GM12878 (cell line): ENCODE measurements at regions not wholly inside any gene's neighbourhood (a gene's known extent, or its start where the extent isn't known, plus 50 kb on each side); places are given as distances from the start of the nearest gene placed in this dataset.
A peak's percentile ranks its signal among the peaks of the same experiment; 100 is the strongest.

Experiments
- ASH2L ChIP-seq: fragments of 300-600, 200-600 bp; sonication (generic); IDR thresholded peaks from 2 replicates; pipeline ENCODE4 v1.6.1; 2017; ENCODE audit warnings: low read depth, mild to moderate bottlenecking, borderline replicate concordance
- BCL11A ChIP-seq: IDR thresholded peaks from 2 replicates; pipeline ENCODE4 v1.6.1; 2011; ENCODE audit warnings: low read depth, low read length
- BRCA1 ChIP-seq: IDR thresholded peaks from 2 replicates; pipeline ENCODE4 v1.6.1; 2011; ENCODE audit warnings: low read depth, low read length, improper control_type of control experiment
- CBX3 ChIP-seq: fragments of 200-600 bp; sonication (generic); IDR thresholded peaks from 2 replicates; pipeline ENCODE4 v1.6.1; 2016; ENCODE audit warnings: low read depth, borderline replicate concordance
- CHD4 ChIP-seq: fragments of 200-600 bp; sonication (generic); IDR thresholded peaks from 2 replicates; pipeline ENCODE4 v1.6.1; 2016; ENCODE audit warnings: mild to moderate bottlenecking
- ESRRA ChIP-seq: IDR thresholded peaks from 2 replicates; pipeline ENCODE4 v1.6.1; 2012; ENCODE audit warnings: mild to moderate bottlenecking, low read length, improper control_type of control experiment
- ETV6 ChIP-seq, 2 experiments: fragments of 450-650 bp in 1 of 2; IDR thresholded peaks in 1 of 2; conservative IDR thresholded peaks in 1 of 2; 2 replicates each; pipeline ENCODE4 v1.6.1; 2014; ENCODE audit warnings: antibody characterized with exemption in 1 of 2, borderline replicate concordance in 1 of 2, low read depth in 1 of 2, mild to moderate bottlenecking in 1 of 2, moderate library complexity in 1 of 2
- GABPA ChIP-seq: IDR thresholded peaks from 2 replicates; pipeline ENCODE4 v1.6.1; 2014; ENCODE audit warnings: antibody characterized with exemption, low read depth, mild to moderate bottlenecking, inconsistent platforms
- GATAD2B ChIP-seq: fragments of 450-650 bp; conservative IDR thresholded peaks from 2 replicates; pipeline ENCODE4 v1.6.1; 2017; ENCODE audit warnings: low read depth, mild to moderate bottlenecking, moderate library complexity
- PML ChIP-seq: IDR thresholded peaks from 2 replicates; pipeline ENCODE4 v1.6.1; 2012; ENCODE audit warnings: low read length, inconsistent platforms
- RB1 ChIP-seq: fragments of 450-650 bp; formaldehyde crosslinking; IDR thresholded peaks from 2 replicates; pipeline ENCODE4 v1.6.1; 2017; ENCODE audit warnings: mild to moderate bottlenecking, borderline replicate concordance
- SREBF1 ChIP-seq: IDR thresholded peaks from 2 replicates; pipeline ENCODE4 v1.6.1; 2012; ENCODE audit warnings: mild to moderate bottlenecking, low read length
- TBL1XR1 ChIP-seq: IDR thresholded peaks from 2 replicates; pipeline ENCODE4 v1.6.1; 2012; ENCODE audit warnings: low read depth, low read length, improper control_type of control experiment
- ZNF217 ChIP-seq: fragments of 450-650 bp; IDR thresholded peaks from 2 replicates; pipeline ENCODE4 v1.6.1; 2017; ENCODE audit warnings: antibody characterized with exemption, mild to moderate bottlenecking
- ZZZ3 ChIP-seq: IDR thresholded peaks from 2 replicates; pipeline ENCODE4 v1.6.1; 2011; ENCODE audit warnings: low read depth; ENCODE audit not compliant: control insufficient read depth, insufficient read length
- TF ChIP-seq, protein P1 (sequence below): IDR thresholded peaks from 2 replicates; pipeline ENCODE4 v1.6.1; 2011; ENCODE audit warnings: mild to moderate bottlenecking, low read depth, low read length, moderate library complexity; ENCODE audit not compliant: insufficient replicate concordance
- TF ChIP-seq, protein P2 (sequence below): fragments of 450-650 bp; IDR thresholded peaks from 2 replicates; pipeline ENCODE4 v1.6.1; 2017; ENCODE audit warnings: mild to moderate bottlenecking
- TF ChIP-seq, protein P3 (sequence below): IDR thresholded peaks from 2 replicates; pipeline ENCODE4 v1.6.1; 2012; ENCODE audit warnings: mild to moderate bottlenecking, low read depth, low read length
- TF ChIP-seq, protein P4 (sequence below): fragments of 450-650 bp; IDR thresholded peaks from 2 replicates; pipeline ENCODE4 v1.6.1; 2017; ENCODE audit warnings: antibody characterized with exemption, mild to moderate bottlenecking, moderate library complexity
- TF ChIP-seq, protein P5 (sequence below): IDR thresholded peaks from 2 replicates; pipeline ENCODE4 v1.6.1; 2012; ENCODE audit warnings: low read depth, low read length, improper control_type of control experiment

DNA sequence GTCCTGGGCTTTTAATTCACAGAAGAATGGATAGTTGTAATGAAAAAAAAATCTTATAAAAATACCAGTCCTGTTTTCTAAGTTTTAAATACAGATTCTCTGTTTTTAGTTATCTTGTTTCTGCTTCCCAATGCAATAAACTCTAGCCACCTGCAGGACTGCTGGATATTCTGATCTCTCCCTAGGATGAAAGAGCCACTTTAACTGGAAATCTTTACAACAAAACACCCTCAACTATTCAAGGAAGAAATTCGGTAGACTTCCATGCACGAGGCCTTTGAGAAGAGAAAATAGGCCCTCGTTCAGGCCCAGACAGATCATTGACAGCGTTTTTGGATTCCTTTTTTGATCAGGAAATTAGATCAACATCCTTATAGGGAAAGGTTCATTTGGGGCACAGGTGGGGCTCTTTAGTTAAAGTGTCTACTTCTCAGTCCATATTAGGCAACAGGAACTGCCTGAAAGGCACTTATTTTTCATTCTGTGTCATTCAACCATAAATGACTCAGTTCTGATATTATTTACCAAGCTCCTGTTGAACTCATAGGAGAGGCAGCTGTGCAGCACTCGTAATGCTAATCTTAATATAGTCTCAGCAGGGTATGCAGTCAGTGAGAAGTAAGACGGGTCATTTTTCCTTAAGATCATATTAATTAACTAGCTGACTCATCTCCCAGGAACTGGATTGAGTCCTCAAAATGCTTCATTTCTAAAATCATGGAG lies 71.1 kb upstream of the ERRFI1 start (continued):
- TF ChIP-seq, protein P1, sequence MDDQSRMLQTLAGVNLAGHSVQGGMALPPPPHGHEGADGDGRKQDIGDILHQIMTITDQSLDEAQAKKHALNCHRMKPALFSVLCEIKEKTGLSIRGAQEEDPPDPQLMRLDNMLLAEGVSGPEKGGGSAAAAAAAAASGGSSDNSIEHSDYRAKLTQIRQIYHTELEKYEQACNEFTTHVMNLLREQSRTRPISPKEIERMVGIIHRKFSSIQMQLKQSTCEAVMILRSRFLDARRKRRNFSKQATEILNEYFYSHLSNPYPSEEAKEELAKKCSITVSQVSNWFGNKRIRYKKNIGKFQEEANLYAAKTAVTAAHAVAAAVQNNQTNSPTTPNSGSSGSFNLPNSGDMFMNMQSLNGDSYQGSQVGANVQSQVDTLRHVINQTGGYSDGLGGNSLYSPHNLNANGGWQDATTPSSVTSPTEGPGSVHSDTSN = peak; percentile 35
- no peak for TF ChIP-seq CBX3
- TF ChIP-seq ZNF217 = 0 out of 2 replicates have a peak, but pooled peaks have one; percentile 36
- TF ChIP-seq, protein P2, sequence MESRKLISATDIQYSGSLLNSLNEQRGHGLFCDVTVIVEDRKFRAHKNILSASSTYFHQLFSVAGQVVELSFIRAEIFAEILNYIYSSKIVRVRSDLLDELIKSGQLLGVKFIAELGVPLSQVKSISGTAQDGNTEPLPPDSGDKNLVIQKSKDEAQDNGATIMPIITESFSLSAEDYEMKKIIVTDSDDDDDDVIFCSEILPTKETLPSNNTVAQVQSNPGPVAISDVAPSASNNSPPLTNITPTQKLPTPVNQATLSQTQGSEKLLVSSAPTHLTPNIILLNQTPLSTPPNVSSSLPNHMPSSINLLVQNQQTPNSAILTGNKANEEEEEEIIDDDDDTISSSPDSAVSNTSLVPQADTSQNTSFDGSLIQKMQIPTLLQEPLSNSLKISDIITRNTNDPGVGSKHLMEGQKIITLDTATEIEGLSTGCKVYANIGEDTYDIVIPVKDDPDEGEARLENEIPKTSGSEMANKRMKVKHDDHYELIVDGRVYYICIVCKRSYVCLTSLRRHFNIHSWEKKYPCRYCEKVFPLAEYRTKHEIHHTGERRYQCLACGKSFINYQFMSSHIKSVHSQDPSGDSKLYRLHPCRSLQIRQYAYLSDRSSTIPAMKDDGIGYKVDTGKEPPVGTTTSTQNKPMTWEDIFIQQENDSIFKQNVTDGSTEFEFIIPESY = no peak
- TF ChIP-seq CHD4 = no peak
- TF ChIP-seq, protein P3, sequence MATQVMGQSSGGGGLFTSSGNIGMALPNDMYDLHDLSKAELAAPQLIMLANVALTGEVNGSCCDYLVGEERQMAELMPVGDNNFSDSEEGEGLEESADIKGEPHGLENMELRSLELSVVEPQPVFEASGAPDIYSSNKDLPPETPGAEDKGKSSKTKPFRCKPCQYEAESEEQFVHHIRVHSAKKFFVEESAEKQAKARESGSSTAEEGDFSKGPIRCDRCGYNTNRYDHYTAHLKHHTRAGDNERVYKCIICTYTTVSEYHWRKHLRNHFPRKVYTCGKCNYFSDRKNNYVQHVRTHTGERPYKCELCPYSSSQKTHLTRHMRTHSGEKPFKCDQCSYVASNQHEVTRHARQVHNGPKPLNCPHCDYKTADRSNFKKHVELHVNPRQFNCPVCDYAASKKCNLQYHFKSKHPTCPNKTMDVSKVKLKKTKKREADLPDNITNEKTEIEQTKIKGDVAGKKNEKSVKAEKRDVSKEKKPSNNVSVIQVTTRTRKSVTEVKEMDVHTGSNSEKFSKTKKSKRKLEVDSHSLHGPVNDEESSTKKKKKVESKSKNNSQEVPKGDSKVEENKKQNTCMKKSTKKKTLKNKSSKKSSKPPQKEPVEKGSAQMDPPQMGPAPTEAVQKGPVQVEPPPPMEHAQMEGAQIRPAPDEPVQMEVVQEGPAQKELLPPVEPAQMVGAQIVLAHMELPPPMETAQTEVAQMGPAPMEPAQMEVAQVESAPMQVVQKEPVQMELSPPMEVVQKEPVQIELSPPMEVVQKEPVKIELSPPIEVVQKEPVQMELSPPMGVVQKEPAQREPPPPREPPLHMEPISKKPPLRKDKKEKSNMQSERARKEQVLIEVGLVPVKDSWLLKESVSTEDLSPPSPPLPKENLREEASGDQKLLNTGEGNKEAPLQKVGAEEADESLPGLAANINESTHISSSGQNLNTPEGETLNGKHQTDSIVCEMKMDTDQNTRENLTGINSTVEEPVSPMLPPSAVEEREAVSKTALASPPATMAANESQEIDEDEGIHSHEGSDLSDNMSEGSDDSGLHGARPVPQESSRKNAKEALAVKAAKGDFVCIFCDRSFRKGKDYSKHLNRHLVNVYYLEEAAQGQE = no peak
- no peak for TF ChIP-seq SREBF1
- no peak for TF ChIP-seq GATAD2B
- TF ChIP-seq ASH2L = no peak
- TF ChIP-seq, protein P4, sequence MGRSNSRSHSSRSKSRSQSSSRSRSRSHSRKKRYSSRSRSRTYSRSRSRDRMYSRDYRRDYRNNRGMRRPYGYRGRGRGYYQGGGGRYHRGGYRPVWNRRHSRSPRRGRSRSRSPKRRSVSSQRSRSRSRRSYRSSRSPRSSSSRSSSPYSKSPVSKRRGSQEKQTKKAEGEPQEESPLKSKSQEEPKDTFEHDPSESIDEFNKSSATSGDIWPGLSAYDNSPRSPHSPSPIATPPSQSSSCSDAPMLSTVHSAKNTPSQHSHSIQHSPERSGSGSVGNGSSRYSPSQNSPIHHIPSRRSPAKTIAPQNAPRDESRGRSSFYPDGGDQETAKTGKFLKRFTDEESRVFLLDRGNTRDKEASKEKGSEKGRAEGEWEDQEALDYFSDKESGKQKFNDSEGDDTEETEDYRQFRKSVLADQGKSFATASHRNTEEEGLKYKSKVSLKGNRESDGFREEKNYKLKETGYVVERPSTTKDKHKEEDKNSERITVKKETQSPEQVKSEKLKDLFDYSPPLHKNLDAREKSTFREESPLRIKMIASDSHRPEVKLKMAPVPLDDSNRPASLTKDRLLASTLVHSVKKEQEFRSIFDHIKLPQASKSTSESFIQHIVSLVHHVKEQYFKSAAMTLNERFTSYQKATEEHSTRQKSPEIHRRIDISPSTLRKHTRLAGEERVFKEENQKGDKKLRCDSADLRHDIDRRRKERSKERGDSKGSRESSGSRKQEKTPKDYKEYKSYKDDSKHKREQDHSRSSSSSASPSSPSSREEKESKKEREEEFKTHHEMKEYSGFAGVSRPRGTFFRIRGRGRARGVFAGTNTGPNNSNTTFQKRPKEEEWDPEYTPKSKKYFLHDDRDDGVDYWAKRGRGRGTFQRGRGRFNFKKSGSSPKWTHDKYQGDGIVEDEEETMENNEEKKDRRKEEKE = no peak
- peak; percentile 57 for TF ChIP-seq PML
- TF ChIP-seq BCL11A = peak; percentile 68; the same call in 1 of the 2 replicates
- no peak for TF ChIP-seq ZZZ3
- TF ChIP-seq ESRRA = no peak
- TF ChIP-seq ETV6 (conservative IDR thresholded peaks at IDR 0.05 in 1 of 2, IDR thresholded peaks at IDR 0.05 in 1 of 2; ENCODE audit: borderline replicate concordance in 1 of 2, low read depth in 1 of 2) = peak in 1 of 2 experiments; percentile 78; a peak in 2 of 4 replicates
- TF ChIP-seq RB1 = no peak
- TF ChIP-seq, protein P5, sequence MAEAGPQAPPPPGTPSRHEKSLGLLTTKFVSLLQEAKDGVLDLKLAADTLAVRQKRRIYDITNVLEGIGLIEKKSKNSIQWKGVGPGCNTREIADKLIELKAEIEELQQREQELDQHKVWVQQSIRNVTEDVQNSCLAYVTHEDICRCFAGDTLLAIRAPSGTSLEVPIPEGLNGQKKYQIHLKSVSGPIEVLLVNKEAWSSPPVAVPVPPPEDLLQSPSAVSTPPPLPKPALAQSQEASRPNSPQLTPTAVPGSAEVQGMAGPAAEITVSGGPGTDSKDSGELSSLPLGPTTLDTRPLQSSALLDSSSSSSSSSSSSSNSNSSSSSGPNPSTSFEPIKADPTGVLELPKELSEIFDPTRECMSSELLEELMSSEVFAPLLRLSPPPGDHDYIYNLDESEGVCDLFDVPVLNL = no peak
- TF ChIP-seq BRCA1 = no peak
- TF ChIP-seq GABPA = peak; percentile 18; the same call in 1 of the 2 replicates
- TF ChIP-seq TBL1XR1 = no peak
